GM11168 (cell line): ENCODE measurements at regions not wholly inside any gene's neighbourhood (a gene's known extent, or its start where the extent isn't known, plus 50 kb on each side); places are given as distances from the start of the nearest gene placed in this dataset.

Experiments used
- in situ Hi-C: fragments of 300-500 bp; cut with MboI; formaldehyde crosslinking; loops from one replicate; pipeline ENCODE4 v1.12.0; 2022; ENCODE audit warnings: low sequenced_read_pairs; ENCODE audit not compliant: unreplicated experiment

GRCh38 chr16:5468488-5468887 lies 370.9 kb upstream of the EEF2KMT start:
- in situ Hi-C loops = no loop called here

DNA sequence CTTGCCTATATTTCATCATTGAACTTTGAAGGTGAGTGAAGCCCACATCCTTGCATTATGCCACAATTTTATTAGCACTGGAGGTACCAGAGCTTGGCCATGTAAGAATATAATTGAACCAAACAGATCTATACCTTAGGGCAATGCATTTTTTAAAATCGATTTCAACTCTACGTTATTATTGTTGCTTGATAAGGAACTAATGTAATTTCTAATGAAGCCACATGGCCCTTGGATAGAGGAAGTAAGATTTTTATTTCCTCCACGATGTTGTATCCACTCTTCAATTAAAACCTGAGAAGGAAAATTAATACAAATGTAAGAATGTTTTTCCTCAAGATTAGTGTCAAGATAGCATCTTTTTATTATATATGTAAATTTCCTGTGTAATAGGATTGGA lies 370.0 kb upstream of the EEF2KMT start:
- in situ Hi-C loops = no loop called here

- in situ Hi-C loops = no loop called here
Measured at GRCh38 chr16:5466551-5466950, 369.0 kb upstream of the EEF2KMT start.

DNA sequence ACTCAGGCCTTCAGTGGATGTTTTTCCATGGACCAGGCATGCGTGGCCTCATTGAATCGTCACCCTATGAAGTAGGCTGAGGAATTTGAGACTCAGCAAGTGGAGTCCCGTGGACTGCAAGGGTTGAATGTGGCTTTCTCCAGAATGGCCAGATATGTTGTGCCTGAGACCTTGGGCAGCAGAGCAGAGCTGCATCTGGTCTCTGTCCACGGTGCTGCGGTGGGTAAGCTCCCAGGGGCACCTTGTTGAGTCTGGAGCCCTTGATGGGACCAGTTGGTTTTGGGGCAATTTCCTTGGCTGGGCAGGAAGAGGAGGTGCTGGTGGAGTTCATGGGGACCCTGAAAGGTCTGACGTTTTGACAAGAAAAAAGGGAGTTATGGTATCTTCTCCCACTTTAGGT lies 368.1 kb upstream of the EEF2KMT start:
- in situ Hi-C loops = no loop called here

- in situ Hi-C loops = no loop called here
Measured at GRCh38 chr16:5463820-5464219, 366.2 kb upstream of the EEF2KMT start.

- in situ Hi-C loops = no loop called here
Measured at GRCh38 chr16:5461574-5461973, 364.0 kb upstream of the EEF2KMT start.

- in situ Hi-C loops = no loop called here
Measured at GRCh38 chr16:5461141-5461540, 363.5 kb upstream of the EEF2KMT start.

DNA sequence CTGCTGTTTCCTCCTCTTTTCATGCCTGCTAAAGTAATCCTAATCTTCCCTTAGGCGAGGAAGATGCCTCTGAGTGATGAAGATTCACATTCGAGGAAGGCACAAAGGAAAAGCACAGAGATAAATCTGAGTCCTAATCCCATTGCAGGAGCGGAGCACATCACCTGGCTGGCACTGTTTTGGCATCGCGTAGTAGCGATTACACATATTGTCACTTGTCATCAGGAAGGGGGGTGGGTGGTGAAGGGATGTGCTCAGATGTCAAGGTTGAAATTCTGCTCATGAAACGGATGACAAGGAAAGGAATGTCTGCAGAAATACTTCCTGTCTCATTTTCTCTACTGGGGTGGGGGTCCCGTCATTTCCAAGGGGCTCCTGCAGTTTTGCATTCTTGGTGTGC lies 363.1 kb upstream of the EEF2KMT start:
- in situ Hi-C loops = no loop called here

DNA sequence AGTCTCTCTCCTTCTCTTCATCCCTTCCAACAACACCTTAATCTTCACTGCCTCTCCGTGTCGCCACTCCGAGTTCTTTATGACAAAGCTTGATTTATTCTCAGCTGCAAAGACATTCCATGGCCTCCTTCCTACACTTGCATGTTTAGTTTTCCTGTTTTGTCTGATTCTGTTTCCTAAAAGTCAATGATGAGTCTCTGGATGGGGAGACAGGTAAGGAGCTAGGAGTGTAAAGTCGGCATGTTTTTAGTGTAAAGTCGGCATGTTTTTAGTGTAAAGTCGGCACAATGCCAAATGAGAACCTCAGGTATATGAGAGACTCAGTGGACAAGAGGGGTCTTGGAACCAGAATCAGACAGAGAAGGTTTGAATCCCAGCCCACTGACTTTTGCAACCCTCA lies 362.3 kb upstream of the EEF2KMT start:
- in situ Hi-C loops = no loop called here

GRCh38 chr16:5455110-5455509 lies 357.5 kb upstream of the EEF2KMT start:
- in situ Hi-C loops = no loop called here

GRCh38 chr16:5454349-5454748 lies 356.8 kb upstream of the EEF2KMT start:
- in situ Hi-C loops = no loop called here

- in situ Hi-C loops = no loop called here
Measured at GRCh38 chr16:5451641-5452040, 354.0 kb upstream of the EEF2KMT start.

GRCh38 chr16:5450409-5451104 lies 353.0 kb upstream of the EEF2KMT start:
- in situ Hi-C loops = no loop called here

DNA sequence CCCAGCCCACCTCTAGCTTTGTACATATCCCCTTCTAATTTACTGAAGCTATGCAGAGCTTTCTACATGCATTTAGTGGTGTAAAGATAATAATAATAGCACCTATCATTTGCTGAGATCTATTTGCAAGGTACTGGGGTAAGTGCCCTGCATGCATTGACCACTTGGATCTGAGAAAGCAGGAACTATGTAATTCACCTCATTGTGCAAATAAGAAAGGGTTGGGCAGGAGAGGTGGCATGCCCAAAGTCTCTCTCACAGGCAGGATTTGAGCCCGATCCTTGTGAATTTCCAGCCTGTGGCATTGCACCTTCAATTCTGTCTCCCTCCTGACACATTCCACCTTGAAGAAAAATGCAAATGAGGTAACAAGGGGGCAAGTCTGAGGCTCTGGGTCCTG lies 352.3 kb upstream of the EEF2KMT start:
- in situ Hi-C loops = no loop called here

- in situ Hi-C loops = no loop called here
Measured at GRCh38 chr16:5448798-5449197, 351.2 kb upstream of the EEF2KMT start.

DNA sequence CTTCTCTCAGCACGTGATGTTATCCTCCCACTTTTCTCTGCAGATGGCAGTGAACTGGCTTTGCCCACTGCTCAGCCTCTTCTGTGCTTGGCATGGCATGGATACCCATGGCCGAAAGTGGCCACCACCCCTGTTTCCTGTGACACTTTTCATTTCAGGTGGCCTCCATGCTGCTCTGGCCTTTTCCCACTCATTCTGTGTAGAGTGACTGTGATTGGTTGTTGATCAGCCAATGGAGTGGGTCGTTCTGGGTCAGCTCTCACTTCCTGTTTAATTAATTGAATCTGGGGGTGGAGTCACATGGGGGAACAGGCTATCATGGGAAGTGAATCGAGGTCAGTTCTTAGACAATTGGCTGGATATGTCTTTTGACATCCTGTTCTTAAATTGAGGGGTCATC lies 350.1 kb upstream of the EEF2KMT start:
- in situ Hi-C loops = no loop called here

DNA sequence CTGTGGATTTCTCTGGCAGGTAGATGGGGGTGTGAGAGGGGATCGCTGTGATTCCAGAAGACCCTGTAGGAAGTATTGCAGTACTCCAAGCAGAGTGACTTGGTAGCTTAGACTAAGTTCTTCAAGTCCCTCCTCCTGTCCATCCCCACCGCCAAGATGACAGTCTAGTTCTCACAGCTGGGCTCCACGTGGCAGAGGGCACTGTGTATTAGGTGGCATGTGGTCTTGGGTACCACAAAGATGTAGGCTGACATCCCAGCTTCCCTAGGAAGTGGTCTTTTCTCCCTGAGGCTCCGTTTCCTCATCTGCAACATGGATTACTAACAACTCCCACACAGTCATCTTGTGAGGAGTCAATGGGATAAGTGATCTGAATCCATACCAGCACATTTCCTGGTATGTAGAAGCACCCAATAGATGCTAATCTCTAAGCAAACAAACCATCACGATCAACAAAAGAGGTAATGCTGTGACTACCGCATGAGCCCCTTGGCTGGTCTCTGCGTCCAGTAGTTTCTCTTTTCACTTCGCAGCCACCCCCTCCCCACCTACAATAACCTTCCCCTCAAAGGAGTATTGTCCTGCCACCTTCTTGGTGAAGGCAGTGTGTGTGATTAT lies 349.1 kb upstream of the EEF2KMT start:
- in situ Hi-C loops = no loop called here

GRCh38 chr16:5444189-5444588 lies 346.6 kb upstream of the EEF2KMT start:
- in situ Hi-C loops = no loop called here

DNA sequence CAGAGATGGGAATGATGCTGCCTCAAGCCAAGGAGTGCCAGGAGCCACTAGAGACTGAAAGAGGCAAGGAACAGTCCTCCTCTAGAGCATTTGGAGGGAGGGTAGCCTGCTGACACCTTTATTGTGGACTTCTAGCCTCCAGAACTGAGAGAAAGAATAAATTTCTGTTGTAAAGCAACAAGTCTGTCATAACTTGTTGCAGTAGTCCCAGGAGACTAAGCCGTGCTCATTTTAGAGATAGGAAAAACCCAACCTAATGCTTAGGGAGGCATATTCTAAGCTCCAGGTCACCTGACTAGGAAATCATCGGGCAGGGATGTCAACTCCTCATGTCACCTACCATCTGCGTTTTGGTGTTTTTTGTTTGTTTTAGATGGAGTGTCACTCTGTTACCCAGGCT lies 345.4 kb upstream of the EEF2KMT start:
- in situ Hi-C loops = no loop called here

DNA sequence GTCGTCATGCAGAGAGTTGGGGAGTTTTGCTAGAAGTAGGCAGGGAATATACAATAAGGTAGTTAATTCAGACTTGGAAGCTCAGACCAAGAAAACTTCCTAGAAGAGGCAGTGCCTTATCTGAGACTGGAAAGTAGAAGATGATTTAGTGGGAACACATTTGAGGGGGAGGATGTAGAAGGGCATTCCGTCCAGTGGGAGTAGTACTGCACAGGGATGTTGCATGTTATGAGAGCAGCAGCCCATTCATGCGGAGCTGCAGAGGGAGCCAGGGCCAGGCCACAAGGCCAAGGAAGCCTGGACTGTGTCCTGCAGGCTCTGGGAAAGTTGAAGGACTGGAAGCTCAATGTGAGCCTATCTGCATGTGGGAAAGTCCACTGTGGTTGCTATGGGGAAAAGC lies 344.5 kb upstream of the EEF2KMT start:
- in situ Hi-C loops = no loop called here

GRCh38 chr16:5438591-5438990 lies 341.0 kb upstream of the EEF2KMT start:
- in situ Hi-C loops = no loop called here

DNA sequence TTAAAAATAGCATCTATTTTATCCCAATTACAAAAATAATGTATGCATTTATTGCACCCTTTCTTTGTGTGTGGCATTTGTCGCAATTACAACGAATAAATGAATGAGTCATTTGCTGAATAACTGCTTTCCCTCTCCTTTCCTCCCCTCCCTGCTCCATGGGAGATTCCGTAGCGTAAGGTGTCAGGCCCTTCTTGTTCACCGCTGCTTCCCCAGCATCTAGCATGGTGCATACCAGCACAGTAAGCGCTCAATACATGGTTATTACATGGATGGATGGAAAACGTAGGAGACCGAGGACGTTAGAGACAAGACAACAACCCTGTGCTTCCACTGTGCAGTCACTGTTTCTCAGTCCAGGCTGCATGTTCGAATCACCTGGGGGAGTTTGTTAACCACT lies 336.0 kb upstream of the EEF2KMT start:
- in situ Hi-C loops = no loop called here
